GM23338 (cell line): ENCODE measurements at regions not wholly inside any gene's neighbourhood (a gene's known extent, or its start where the extent isn't known, plus 50 kb on each side); places are given as distances from the start of the nearest gene placed in this dataset.

Source experiments
- CTCF ChIP-seq, 2 experiments: fragments of 200-600 bp in 1 of 2; sonication (generic) in 1 of 2; conservative IDR thresholded peaks; 2 replicates each; pipeline versions ENCODE4 v1.5.1 to v1.6.1; 2016 to 2017; ENCODE audit warnings: antibody characterized with exemption in 2 of 2, low read depth in 2 of 2, mild to moderate bottlenecking in 2 of 2, moderate library complexity in 1 of 2
- EZH2 ChIP-seq: fragments of 200-600 bp; sonication (generic); IDR thresholded peaks from one replicate; pipeline ENCODE4 v1.8.0; 2017; ENCODE audit warnings: antibody characterized with exemption, mild to moderate bottlenecking, low read depth; ENCODE audit not compliant: unreplicated experiment
- EZH2phosphoT487 ChIP-seq: fragments of 200-600 bp; sonication (generic); IDR thresholded peaks from one replicate; pipeline ENCODE4 v1.8.1; 2018; ENCODE audit warnings: antibody characterized with exemption; ENCODE audit not compliant: unreplicated experiment
- POLR2AphosphoS5 ChIP-seq: IDR thresholded peaks from 2 replicates; pipeline ENCODE4 v1.6.1; 2016; ENCODE audit warnings: antibody characterized with exemption, low read depth
- REST ChIP-seq: IDR thresholded peaks from one replicate; pipeline ENCODE4 v1.6.1; 2018; ENCODE audit warnings: antibody characterized with exemption; ENCODE audit not compliant: unreplicated experiment

GRCh38 chr21:19034560-19034959 is 631.0 kb upstream of the TMPRSS15 start:
- TF ChIP-seq POLR2AphosphoS5 (no peak), CTCF (conservative IDR thresholded peaks at IDR 0.05; ENCODE audit: low read depth in 2 of 2) (no peak), EZH2 (no peak), EZH2phosphoT487 (no peak), REST (no peak)
